ENCODE measurements at regions not wholly inside any gene's neighbourhood (a gene's known extent, or its start where the extent isn't known, plus 50 kb on each side); places are given as distances from the start of the nearest gene placed in this dataset.

DNA sequence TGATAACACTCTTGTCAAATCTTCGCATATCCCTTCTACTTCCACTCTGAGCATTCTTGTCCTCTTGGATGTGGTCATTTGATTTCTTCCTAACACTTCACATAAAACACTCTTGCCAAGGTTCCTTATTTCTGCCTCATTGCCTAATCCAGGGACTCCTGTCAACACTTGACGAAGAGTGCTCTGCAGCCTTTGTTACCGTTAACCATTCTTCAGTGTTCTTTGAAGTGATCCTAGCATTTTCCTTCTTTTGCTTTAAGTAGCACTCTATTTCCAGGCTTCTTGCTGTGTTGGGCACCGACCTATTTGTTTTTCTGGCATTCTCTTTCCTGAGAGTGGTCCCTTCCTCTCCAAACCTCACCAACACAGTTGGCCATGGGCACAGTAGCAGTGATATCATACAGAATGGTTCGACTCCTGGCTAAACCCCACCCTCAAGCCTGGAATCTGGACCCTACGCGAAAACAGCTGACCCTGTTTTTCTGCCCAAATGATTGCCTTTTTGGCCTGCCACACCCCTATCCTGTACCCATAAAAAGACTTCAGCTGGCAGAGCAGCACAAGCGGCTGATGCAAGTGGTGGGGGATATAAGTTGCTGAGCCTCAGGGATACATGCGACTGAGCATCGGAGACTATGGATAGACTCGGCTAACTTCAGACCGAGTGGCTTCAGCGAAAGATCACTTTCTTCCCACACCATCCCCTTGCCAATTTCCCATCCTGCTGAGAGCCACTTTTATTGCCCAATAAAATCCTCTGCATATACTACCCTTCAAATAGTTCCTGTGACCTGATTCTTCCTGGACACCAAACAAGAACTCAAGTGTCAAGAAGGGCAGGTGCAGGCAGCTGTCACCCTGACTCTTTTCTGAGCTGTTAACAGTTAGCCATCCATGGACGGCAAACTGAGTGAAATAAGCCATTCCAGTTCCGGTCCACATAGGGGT lies 820.6 kb downstream of the CCSER2 start:
- no peak overlapping the region for H3K14ac ChIP-seq (ENCODE audit: insufficient read depth, low read length)
- no peak overlapping the region for H2AK5ac ChIP-seq (ENCODE audit: insufficient read length, low read length)
- H3T11ph ChIP-seq (ENCODE audit: low read length), result no peak overlapping the region
- no peak overlapping the region for H2BK12ac ChIP-seq (ENCODE audit: insufficient read length, low read depth, low read length)
- H3K23me2 ChIP-seq (ENCODE audit: insufficient read length, low read depth, low read length, poor library complexity, severe bottlenecking), result no peaks in the 10 kb centered on the region
- H4K20me1 ChIP-seq (ENCODE audit: control insufficient read depth, insufficient read depth, insufficient read length), result no peaks in the 10 kb centered on the region
- H4K5ac ChIP-seq (ENCODE audit: insufficient read length, low read depth, low read length), result no peak overlapping the region
- WGBS (ENCODE audit: extremely low coverage, insufficient read length, low lambda C conversion rate), result no CpG with 5 or more reads among the region's 15 CpGs
- no peaks in the 10 kb centered on the region for H3K27me3 ChIP-seq (ENCODE audit: insufficient read depth, low read length)
- no peak overlapping the region for H4K8ac ChIP-seq (replicated peaks; ENCODE audit: insufficient read length, low read depth, low read length)
- Mint-ChIP-seq H3K36me3 (ENCODE audit: insufficient read depth in 1 of 3, low read depth in 3 of 3) (peaks cover 6 to 15% (median 6%) of the 10 kb centered on the region in 3 experiments), H3K4me3 (no peak overlapping the region), H3K27ac (no peak overlapping the region), H3K9me3 (peaks cover 9 to 11% of the 10 kb centered on the region in 2 experiments), H3K4me1 (peaks cover 57% of the 10 kb centered on the region in 2 experiments), H3K27me3 (ENCODE audit: low read depth) (peaks cover 13% of the 10 kb centered on the region)
- no peak overlapping the region for H3K18ac ChIP-seq (ENCODE audit: insufficient read length, low read depth, low read length)
- no peaks in the 10 kb centered on the region for H3K9me3 ChIP-seq (ENCODE audit: control insufficient read depth, low read depth, low read length)
- H3K4me2 ChIP-seq (ENCODE audit: insufficient read depth, insufficient read length, low read length), result no peak overlapping the region
- no peak overlapping the region for H3K56ac ChIP-seq (ENCODE audit: insufficient read length, low read depth, low read length)
- no peak overlapping the region for H3K23ac ChIP-seq (ENCODE audit: insufficient read length, low read depth, low read length)
- no peak for TF ChIP-seq CTCF (conservative IDR thresholded peaks at IDR 0.05)
- no peaks in the 10 kb centered on the region; the same call in 1 of the 2 replicates for H3K4me1 ChIP-seq (ENCODE audit: insufficient read depth, low read length)
- no peak overlapping the region for H2BK20ac ChIP-seq (ENCODE audit: low read depth, low read length, poor library complexity, severe bottlenecking)
- H4K91ac ChIP-seq (ENCODE audit: insufficient read length, low read depth, low read length), result no peak overlapping the region
- H2AFZ ChIP-seq (ENCODE audit: low read length), result no peak overlapping the region
- no peaks in the 10 kb centered on the region for H3K79me2 ChIP-seq (ENCODE audit: insufficient read depth, low read length)
- no peaks in the 10 kb centered on the region for H3K79me1 ChIP-seq (ENCODE audit: insufficient read depth, low read depth, low read length, poor library complexity, severe bottlenecking)
- H3K4ac ChIP-seq (ENCODE audit: low read depth, low read length), result no peak overlapping the region
- H2BK15ac ChIP-seq (ENCODE audit: low read depth, low read length), result no peak overlapping the region
- no peak for DNase-seq
- no peak overlapping the region for H2BK120ac ChIP-seq (ENCODE audit: low read depth, low read length, poor library complexity, severe bottlenecking)
- no peak overlapping the region for H2BK5ac ChIP-seq (ENCODE audit: insufficient read length, low read length)
- no peak overlapping the region for H3K27ac ChIP-seq (ENCODE audit: insufficient read length, low read depth, low read length)
- H3K9ac ChIP-seq (ENCODE audit: extremely low read depth, insufficient read length, low read length), result no peak overlapping the region

Data from H9 (cell line).